GM12892 (cell line): ENCODE measurements at regions not wholly inside any gene's neighbourhood (a gene's known extent, or its start where the extent isn't known, plus 50 kb on each side); places are given as distances from the start of the nearest gene placed in this dataset.

Source experiments
- DNase-seq: peaks from one replicate; pipeline ENCODE4 v3.0.0; 2011; ENCODE audit not compliant: insufficient read length
- FAIRE-seq: peaks from 2 replicates; lab custom pipeline; 2011; peaks lifted over from hg19 to GRCh38; lab: Jason Lieb, UNC
- POLR2A ChIP-seq: IDR thresholded peaks from 2 replicates; pipeline ENCODE4 v1.6.1; 2011; ENCODE audit warnings: low read depth, low read length, control low read depth
- POLR2AphosphoS5 ChIP-seq: IDR thresholded peaks from 2 replicates; pipeline ENCODE4 v1.6.1; 2011; ENCODE audit warnings: low read depth, low read length, control low read depth
- TAF1 ChIP-seq: IDR thresholded peaks from 2 replicates; pipeline ENCODE4 v1.6.1; 2011; ENCODE audit warnings: low read depth, mild to moderate bottlenecking, control low read depth, low read length, borderline replicate concordance

GRCh38 chr3:124258057-124258500 is 266.2 kb upstream of the ROPN1 start:
- FAIRE-seq: no peak
- no peak for TF ChIP-seq POLR2AphosphoS5
- TF ChIP-seq TAF1: no peak
- no peak for TF ChIP-seq POLR2A
- DNase-seq: no peak

DNA sequence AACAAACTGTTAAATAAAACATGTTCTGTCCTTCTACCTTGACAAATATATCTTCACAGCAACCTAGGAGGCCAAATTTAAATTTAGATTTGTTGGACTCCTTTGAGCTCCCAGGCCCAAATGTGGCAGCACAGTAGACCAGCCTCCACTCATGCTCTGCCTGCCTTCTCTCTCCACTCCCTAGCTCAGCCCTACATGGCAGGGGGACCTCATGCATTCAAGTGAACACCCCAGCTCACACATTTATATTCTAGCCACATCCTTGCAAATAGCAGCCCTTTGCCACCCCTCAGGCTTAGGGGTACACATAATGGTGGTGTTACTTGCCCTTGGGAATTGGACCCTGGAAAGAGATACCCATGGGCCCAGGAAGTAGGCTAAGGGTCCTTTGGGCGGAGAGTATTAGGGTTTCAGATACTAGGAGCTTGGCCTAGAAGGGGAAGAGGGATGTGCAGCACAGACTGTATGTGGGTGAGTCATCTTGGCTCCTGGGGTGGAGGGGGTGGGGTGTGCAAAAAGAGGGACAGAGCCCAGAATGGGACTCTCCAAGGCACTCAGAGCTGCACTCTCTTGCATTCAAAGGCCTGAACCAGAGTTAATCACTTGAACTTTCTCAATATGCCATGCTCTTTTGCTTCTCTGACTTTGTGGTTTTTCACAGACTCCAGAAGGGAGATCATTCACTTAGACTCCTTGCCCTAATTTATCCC is 268.4 kb upstream of the ROPN1 start:
- no peak for FAIRE-seq

DNA sequence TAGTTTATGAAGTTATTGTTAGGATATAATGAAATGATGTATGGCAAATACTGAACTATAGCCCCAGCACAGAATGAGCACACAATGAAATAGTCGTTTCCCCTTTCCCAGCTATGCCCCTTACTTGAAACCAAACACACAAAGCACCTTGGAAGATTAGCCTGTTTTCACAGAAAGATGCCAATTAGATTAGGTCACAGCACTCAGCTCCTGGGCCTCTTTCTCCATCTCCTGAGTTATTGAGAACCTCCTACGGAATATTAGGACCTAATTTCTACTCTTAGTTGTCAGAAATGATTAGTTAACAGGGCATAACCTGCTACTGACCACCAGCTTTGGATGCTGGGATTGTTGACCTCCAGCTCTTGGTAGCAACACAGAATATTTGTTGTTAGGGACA is 269.4 kb upstream of the ROPN1 start:
- FAIRE-seq: no peak
- DNase-seq: no peak
- TF ChIP-seq POLR2A (no peak), POLR2AphosphoS5 (no peak)

More for the DNA sequence above, 268.4 kb upstream of the ROPN1 start:
- no peak for DNase-seq
- TF ChIP-seq POLR2AphosphoS5 (no peak), TAF1 (no peak), POLR2A (no peak)

- DNase-seq (no peak), FAIRE-seq (no peak)
- TF ChIP-seq POLR2AphosphoS5: no peak
- TF ChIP-seq POLR2A: no peak
- TF ChIP-seq TAF1: no peak
Measured at GRCh38 chr3:124263168-124263567, 271.2 kb upstream of the ROPN1 start.

GRCh38 chr3:124264346-124264745 is 272.4 kb upstream of the ROPN1 start:
- no peak for DNase-seq
- FAIRE-seq: no peak
- TF ChIP-seq TAF1 (no peak), POLR2AphosphoS5 (no peak), POLR2A (no peak)

DNA sequence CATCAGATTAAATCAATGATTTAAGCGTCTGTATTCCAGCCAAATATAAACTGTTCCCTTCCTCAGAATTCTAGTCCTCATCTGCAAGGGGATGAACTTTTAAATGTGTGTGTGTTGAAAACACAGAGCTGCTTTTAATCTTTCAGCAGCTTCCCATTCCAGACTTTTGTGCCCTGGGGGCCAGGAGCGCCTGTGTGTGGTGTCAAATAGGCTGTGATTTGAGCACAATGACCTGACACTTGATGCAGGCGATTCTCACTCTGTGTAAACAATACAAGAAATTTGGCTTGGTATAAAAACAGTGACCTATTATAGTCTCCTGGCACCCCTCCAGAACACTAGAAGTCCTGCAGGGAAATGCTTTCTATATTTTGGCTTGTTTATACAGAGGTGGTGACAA is 274.6 kb upstream of the ROPN1 start:
- DNase-seq (no peak), FAIRE-seq (no peak)
- no peak for TF ChIP-seq POLR2A
- TF ChIP-seq POLR2AphosphoS5: no peak
- TF ChIP-seq TAF1: no peak

GRCh38 chr3:124267406-124267805 is 275.5 kb upstream of the ROPN1 start:
- TF ChIP-seq POLR2A: no peak
- no peak for TF ChIP-seq POLR2AphosphoS5
- no peak for TF ChIP-seq TAF1
- no peak for DNase-seq
- no peak for FAIRE-seq

DNA sequence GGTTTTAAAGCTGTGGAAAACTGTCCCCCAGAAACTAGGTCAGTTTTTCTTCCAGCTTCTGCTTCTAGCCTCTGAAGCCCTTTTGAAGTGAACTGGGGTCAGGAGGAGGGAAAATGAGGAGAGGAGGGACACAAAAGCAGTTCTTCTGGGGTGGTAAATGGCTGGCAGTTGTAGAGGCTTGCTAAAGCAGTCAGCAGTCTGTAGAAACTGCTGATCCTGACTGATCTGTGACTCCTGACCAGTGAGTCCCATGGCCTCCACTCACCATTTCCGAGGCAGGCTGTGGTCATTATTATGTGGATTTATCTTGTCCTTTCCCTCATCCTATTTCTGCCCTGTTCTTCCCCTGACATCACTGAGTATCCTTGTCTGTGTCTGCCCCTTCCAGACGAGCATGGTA is 276.4 kb upstream of the ROPN1 start:
- no peak for FAIRE-seq
- DNase-seq: no peak
- TF ChIP-seq TAF1 (no peak), POLR2AphosphoS5 (no peak)

DNA sequence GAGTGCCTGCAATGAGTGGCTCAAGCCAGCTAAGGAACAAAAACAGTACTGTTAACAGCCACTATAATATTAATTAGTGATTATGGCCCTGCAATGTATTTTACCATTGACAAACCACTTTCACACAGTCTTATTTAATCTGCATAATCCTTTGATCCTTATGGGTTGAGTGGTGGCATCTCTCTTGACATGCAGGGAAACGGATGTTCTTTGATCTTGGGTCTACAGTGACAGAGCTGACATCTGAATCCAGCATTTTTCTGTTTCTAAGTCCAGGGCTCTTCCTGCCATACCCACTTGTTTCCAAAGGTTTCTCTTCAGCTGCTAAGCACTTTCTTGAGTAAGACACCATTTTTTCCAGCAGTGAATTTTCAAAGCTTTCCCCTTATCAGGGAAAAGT is 277.7 kb upstream of the ROPN1 start:
- TF ChIP-seq TAF1 (no peak), POLR2AphosphoS5 (no peak), POLR2A (no peak)
- DNase-seq (no peak), FAIRE-seq (no peak)

DNA sequence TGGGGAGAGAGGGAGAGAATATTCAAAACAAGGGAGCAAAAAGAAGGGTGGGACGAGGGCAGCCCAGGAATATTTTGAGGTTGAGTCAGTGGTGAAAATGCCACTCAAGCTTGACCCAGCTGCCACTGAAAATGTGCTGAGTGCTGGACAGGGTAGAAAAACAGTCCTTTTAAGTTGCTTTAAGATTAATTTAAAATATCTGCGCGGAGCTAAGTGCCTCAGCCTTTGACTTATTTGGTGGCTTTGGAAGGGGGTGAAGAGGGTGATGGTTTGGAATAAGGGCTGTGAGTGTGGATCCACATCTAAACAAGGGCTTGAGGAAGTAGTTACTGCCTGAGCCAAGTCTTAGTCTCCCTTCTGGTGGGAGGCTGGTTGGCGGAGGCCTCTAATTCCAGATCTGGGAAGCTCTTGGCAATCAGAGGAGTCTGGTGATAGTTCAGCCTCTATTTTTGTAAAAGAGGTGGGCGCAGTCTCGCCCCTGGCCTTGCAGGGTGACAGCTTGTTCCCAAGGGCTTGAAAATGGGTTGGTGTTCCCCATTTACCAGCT is 280.8 kb upstream of the ROPN1 start:
- TF ChIP-seq POLR2A (no peak), TAF1 (no peak), POLR2AphosphoS5 (no peak)
- FAIRE-seq (no peak), DNase-seq (no peak)

DNA sequence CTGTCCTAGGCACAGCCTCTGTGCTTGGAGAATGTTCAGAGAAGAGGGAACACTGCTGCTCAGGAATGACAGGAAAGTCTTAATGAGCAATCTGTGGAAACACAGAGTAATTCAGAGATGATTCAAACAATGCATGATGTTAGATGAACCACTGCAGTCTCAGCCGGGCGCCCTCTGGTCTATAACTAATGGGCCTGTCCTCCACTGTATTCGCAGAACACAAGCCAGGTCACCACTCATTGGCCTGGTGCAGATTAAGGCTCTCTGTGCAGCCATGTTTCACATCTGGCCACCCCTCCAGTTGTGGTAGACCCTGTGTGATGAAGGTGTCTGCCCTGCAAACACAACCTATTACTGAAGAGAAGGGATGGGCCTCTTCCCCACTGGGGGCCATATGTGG is 281.7 kb upstream of the ROPN1 start:
- FAIRE-seq (no peak), DNase-seq (no peak)
- no peak for TF ChIP-seq TAF1
- TF ChIP-seq POLR2A: no peak
- no peak for TF ChIP-seq POLR2AphosphoS5

- TF ChIP-seq POLR2A (no peak), TAF1 (no peak), POLR2AphosphoS5 (no peak)
- no peak for DNase-seq
- FAIRE-seq: no peak
Measured at GRCh38 chr3:124274051-124274450, 282.1 kb upstream of the ROPN1 start.
